ENCODE measurements at regions not wholly inside any gene's neighbourhood (a gene's known extent, or its start where the extent isn't known, plus 50 kb on each side); places are given as distances from the start of the nearest gene placed in this dataset.

DNA sequence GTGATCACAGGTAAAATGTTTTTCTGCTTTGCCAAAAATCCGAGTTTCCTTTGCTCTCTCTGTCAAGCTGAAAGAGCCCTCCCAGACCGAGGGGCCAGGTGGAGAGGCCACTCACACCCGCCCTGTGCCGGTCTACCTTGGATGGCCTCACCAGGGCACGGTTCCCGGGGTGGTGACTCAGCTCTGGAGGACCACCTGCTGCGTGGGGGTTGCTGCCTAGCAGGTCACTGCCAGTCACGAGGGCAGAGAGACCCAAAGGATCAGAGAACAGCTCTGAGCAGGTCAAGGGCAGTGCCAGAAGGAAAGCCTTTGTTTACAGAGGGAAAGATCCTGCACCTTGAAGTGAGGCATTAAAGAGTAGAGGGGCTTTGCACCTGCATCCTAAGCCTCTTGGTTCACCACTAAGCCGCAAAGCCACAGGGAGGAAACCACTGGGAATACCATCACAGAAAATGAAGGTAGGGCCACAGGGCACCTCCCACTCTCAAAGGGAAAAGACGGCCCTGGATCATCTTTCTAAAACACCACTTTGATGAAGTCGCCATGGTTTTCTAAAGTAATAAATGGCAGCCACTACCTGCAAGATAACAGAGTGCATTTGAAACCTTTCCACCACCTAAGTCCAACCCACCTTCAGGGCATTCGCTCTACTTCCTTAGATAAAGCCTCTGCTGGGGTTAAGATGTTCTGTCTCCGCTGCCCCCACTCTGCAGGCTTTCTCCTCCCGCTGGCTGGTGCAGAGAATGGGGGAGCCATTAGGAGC lies 160.3 kb upstream of the KLF14 start:
- peaks cover 81% of the 10 kb centered on the region for H3K4me1 Mint-ChIP-seq (ENCODE audit: low read depth)
- H3K4me3 Mint-ChIP-seq: no peak overlapping the region

DNA sequence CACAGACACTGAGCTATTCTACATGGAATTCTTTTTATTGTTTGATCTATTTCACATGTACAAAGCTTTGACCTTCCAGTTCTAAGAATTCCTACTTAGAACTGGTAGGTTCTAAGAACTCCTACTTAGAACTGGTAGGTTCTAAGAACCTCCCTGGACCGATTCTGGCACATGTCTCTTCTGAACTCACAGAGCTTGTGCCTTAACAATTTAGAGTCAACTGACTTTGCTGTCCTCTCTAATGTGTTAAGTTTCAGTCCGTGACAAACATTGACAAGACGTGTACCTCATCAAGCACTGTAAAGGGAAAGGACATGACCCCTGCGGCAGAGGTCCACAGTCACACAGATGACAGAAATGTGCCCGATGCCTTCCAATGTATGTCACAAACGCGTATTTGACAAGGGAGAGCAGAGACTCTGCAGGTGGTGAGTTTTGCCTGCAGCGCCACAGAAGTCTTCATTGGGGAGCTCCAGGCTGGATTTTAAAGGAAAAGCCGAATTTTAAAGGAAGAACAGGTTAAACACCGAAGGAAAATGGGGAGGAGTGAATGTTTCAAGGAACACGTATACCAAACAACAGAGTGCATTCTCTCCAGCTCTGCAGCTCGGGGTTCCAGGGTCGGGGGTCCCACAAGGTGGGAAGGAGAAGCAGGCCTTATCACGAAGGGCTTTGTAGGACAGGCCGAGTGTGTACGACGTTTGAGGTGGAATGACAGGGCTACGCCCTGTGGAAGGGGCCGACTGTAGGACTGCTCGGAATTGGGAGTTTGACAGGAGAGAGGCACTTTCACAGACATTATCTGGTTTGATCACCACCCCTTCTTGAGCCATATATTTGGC lies 161.1 kb upstream of the KLF14 start:
- Mint-ChIP-seq H3K36me3 (ENCODE audit: low read depth) (peaks cover 91% of the 10 kb centered on the region), H3K4me1 (ENCODE audit: low read depth) (peaks cover 88% of the 10 kb centered on the region), H3K27ac (peak overlapping the region; percentile 98), H3K27me3 (no peaks in the 10 kb centered on the region), H3K9me3 (no peaks in the 10 kb centered on the region), H3K4me3 (peak overlapping the region; percentile 47)

More for the DNA sequence above, 160.3 kb upstream of the KLF14 start:
- no peaks in the 10 kb centered on the region for H3K27me3 Mint-ChIP-seq
- H3K36me3 Mint-ChIP-seq (ENCODE audit: low read depth): peaks cover 84% of the 10 kb centered on the region
- H3K27ac Mint-ChIP-seq: peak overlapping the region; percentile 74
- no peaks in the 10 kb centered on the region for H3K9me3 Mint-ChIP-seq

DNA sequence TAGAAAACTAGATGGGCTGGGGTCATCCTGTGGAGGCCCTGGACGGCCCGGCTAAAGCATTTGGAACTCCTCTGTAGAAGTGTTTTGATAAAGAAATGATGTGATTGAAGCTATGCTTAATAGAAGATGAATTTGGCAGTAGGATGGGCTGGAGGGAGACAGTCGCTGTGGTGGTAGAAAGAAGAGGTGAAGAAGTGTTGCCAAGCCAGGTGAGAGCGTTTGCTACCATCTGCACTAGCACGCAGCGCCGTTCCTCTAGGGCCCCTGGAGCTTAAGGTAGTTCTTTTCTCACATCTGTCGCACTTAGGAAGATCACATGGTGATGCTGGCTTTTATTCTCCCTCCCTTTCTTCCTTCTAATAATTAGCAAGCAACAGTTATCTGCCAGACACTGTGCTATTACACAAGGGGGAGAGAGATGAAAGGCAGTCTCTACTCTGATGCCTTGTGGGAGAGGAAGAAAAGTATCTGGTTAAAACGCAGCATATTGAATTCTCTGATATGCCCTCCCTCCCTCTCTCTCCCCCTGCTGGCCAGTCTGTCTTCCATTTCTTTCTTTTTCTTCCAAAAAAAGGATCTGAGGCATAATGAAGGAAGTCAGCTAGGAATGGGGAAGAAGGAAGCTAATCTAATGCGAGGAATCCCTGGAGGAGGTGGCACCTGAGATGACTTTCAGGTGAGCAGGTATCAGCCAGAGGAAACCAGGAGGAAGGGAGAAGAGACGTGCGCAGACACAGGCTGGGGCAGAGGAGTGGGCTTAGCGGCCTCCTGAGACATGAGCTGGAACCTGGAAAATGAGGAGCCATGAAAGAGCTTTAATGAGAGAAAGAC lies 162.3 kb upstream of the KLF14 start:
- no peaks in the 10 kb centered on the region for H3K9me3 Mint-ChIP-seq
- peak overlapping the region; percentile 98 for H3K27ac Mint-ChIP-seq
- H3K36me3 Mint-ChIP-seq (ENCODE audit: low read depth): peaks cover 91% of the 10 kb centered on the region
- H3K4me3 Mint-ChIP-seq: peak overlapping the region; percentile 72
- H3K27me3 Mint-ChIP-seq: no peaks in the 10 kb centered on the region
- peaks cover 89% of the 10 kb centered on the region for H3K4me1 Mint-ChIP-seq (ENCODE audit: low read depth)

DNA sequence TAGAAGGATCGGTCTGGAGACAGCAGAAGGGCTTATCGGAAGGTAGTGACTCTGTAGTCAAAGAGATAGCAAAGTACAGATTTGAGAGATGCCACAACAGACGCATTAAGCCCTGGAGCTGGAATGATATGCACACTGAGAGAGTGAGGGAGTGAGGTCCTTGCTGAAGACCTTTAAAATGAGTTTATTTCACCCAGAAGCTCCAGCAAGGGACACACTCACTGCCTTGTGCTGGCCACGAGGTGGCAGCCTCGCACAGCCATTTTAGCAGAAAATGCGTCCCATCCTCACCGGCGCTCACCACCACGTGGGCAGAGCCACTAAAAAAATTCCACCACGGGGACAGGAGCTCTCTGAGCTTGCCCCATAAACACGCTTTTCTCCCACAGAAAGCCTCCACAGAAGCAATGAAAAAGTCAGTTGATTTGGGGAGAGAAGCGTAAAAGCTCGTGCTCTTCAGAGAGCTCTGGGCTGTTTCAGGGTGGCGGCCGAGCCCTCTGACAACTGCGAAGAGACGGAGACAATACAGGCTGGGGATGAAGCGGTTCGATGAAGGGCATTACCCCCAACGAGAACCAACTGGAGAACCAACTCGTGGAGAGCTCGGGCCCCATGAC lies 163.0 kb upstream of the KLF14 start:
- H3K27ac Mint-ChIP-seq: peak overlapping the region; percentile 98
- H3K27me3 Mint-ChIP-seq: no peaks in the 10 kb centered on the region
- peak overlapping the region; percentile 72 for H3K4me3 Mint-ChIP-seq
- H3K36me3 Mint-ChIP-seq (ENCODE audit: low read depth): peaks cover 94% of the 10 kb centered on the region
- H3K4me1 Mint-ChIP-seq (ENCODE audit: low read depth): peaks cover 96% of the 10 kb centered on the region
- H3K9me3 Mint-ChIP-seq: no peaks in the 10 kb centered on the region

DNA sequence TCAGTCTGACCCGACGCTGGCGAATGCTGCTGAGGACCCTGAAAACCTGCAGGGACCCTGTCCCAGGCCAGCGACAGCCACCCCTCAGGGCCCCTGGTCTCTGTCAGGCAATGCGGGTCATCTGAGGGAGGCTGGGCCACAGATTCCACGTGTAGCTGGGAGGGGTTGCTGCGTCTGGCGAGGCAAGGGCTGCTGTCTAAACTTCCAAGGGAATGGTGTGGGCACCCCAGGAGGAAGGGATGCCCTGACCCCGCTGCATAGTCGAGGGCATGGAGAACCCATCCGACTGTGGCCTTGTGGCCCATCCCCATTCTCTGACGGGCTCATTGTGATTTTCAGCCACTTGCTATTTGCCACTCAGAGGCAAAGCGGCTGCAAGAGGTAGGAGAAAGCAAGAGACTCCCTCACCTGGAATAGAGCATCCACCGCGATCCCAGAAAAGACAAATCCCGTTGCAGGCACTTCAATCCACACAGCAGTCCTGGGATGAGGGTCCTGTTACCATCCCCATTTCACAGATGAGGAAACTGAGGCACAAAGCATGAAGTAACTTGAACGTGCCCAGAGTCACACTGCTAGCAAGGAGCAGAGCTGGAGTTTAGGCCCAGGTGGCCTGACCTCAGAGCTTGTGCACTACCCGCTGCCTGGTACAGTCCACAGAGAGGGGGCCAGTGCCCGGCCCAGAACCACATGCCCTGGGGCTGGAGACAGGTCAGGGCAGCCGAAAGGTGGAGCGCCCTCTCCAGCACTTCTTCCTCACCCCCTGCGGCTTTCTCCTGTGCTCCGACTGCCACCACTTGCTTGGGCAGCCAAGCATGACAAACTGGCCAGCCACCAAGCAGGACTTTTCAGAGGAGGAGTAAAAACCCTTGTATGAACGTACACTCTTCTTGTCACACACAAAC lies 163.8 kb upstream of the KLF14 start:
- no peaks in the 10 kb centered on the region for H3K27me3 Mint-ChIP-seq
- peak overlapping the region; percentile 72 for H3K4me3 Mint-ChIP-seq
- H3K27ac Mint-ChIP-seq: peak overlapping the region; percentile 98
- peaks cover 99% of the 10 kb centered on the region for H3K4me1 Mint-ChIP-seq (ENCODE audit: low read depth)
- H3K9me3 Mint-ChIP-seq: no peaks in the 10 kb centered on the region
- H3K36me3 Mint-ChIP-seq (ENCODE audit: low read depth): peaks cover 94% of the 10 kb centered on the region

DNA sequence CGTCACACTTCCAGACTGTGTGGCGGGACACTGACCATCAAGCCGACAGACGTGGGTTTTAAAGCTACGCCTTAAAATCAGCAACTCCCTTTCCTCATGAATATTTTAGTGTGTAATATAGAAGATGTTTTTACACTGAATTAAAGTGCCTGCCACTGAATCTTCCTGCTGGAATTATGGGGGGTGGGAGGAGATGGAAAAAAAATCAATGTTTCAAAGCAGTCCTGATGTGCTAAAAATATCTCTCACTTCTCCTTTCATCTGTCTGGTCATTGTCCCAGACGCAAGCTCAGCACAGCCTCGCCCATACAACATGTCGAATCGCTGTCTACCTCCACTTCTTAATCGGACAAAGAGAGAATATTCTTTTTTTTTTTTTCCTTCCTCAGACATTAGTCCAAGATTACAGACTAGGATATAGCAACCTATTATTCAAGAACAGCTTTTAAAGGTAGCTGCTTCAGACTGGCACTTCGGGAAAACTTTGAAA lies 165.1 kb upstream of the KLF14 start:
- Mint-ChIP-seq H3K27me3 (no peaks in the 10 kb centered on the region), H3K9me3 (no peaks in the 10 kb centered on the region), H3K4me1 (ENCODE audit: low read depth) (peaks cover 100% of the 10 kb centered on the region), H3K27ac (peak overlapping the region; percentile 83), H3K36me3 (ENCODE audit: low read depth) (peaks cover 95% of the 10 kb centered on the region), H3K4me3 (peak overlapping the region; percentile 50)

DNA sequence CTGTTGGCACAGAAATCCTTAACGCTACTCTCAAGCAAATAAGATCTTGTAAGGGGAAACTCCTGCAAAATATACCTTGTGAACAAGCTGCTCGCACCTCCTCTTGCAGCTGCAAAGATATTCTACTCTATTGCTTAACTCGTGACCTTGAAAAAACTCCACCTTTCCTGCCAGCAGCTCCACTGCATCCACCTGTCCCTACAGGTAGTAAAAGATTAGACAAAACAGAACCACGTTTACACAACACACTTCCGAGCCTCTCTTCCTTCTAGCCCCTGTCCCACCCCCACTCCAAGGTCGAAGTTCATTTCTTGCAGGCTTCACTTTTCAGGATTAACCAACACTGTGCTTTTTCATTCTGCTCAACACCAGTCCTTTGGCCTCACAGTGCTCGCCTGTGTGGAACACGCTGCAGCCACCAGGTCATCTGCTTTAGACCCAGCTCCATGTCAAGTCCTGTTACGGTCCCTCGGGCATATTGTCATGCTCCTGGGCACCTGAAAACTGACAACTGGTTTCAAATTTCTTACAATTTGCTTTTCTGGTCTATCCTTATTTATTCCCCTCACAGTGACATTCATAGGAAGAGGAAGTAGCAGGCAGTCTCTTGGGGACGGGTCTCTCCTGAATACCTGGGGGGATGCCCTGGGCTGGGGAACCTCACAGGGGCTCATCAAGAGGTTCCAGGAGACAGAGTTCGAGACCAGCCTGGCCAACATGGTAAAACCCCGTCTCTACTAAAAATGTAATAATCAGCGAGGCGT lies 165.8 kb upstream of the KLF14 start:
- H3K27ac Mint-ChIP-seq: peak overlapping the region; percentile 83

DNA sequence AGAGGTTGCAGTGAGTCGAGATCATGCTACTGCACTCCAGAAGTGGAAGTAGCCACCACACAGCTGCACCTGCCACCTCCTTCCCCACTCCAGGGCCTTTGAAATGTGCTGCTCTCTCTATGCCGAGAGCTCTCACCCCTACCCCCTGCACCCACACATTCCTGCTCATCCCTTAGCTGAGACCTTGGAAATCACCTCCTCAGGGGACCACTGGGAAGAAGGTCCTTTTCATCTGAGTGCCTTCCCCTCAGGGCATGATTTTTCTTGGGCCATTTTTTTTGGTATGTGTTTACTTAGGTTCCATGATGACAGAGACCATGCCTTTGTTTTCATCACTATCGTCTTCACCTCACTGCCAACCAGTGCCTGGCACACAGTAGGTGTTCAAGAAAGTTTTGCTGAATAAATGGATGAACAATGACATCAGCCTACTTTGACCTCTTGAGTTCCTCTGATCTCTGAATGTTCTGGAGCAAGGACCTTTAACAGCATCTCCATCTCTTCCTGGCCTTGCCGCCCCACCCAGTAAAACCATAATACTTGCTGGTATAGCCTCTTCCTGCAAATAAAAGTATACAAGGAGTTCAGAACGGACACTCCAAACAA lies 166.6 kb upstream of the KLF14 start:
- H3K4me3 Mint-ChIP-seq: peak overlapping the region; percentile 57
- peaks cover 99% of the 10 kb centered on the region for H3K4me1 Mint-ChIP-seq (ENCODE audit: low read depth)
- peaks cover 94% of the 10 kb centered on the region for H3K36me3 Mint-ChIP-seq (ENCODE audit: low read depth)
- H3K27me3 Mint-ChIP-seq: no peaks in the 10 kb centered on the region
- H3K27ac Mint-ChIP-seq: peak overlapping the region; percentile 83
- no peaks in the 10 kb centered on the region for H3K9me3 Mint-ChIP-seq

More for the DNA sequence above, 165.8 kb upstream of the KLF14 start:
- Mint-ChIP-seq H3K4me1 (ENCODE audit: low read depth) (peaks cover 100% of the 10 kb centered on the region), H3K4me3 (peak overlapping the region; percentile 50), H3K27me3 (no peaks in the 10 kb centered on the region), H3K9me3 (no peaks in the 10 kb centered on the region), H3K36me3 (ENCODE audit: low read depth) (peaks cover 97% of the 10 kb centered on the region)

DNA sequence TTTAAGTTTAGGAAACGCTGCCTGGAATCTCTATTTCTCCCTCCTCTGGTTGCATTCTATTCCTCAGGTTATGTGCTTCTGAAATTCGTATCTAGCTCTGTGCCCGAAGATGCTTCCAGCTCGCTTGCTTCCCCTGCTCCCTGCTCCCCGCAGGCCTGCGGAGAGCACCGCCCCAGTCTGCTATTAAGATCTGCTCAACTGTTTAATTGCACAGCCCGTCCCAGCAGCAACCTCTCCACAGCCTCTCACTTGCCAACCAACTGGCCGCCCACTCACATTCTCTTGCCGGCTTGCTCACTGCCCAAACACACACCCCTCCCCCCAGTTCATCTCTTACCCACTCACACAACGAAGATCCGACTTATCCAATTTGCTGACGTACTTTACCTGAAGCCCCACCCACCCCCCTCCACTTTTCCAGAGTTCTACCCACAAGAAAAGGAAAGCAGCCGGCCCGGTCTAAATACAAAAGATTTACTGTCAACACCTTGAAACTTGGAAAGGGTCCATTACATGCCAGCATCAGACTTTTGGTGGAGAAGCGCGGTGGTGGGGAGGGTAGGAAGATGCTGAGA lies 167.3 kb upstream of the KLF14 start:
- no peaks in the 10 kb centered on the region for H3K27me3 Mint-ChIP-seq
- peaks cover 99% of the 10 kb centered on the region for H3K4me1 Mint-ChIP-seq (ENCODE audit: low read depth)
- H3K36me3 Mint-ChIP-seq (ENCODE audit: low read depth): peaks cover 94% of the 10 kb centered on the region
- H3K9me3 Mint-ChIP-seq: no peaks in the 10 kb centered on the region
- H3K4me3 Mint-ChIP-seq: peak overlapping the region; percentile 57
- H3K27ac Mint-ChIP-seq: peak overlapping the region; percentile 83

DNA sequence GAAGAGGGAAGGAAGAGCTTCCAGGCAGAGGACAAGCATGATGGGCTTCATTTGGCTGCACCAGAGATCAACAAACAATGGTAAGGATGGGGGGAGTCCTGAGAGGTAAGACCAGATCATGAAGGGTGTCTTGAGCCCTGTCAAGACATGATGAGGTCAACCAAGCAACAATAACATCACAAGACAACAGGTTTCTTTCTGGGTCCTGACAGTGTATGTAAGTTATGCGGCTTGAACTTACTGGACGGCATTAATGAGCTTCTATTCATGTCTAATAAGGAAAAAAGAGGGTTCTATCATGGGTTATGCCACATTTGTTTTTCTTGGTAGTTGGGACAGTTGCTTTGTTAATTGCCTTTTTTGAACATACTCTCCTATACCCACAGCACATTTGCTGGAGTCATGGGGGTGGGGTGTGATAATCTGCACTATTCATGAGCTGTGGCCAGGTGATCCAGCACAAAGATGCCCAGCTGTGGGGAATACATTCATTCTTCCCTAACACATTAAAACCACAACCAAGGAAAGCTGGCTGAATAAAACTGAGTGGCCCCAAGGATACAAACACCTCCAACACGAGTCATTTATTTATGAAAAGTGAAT lies 168.8 kb upstream of the KLF14 start:
- Mint-ChIP-seq H3K36me3 (ENCODE audit: low read depth) (peaks cover 96% of the 10 kb centered on the region), H3K4me3 (peak overlapping the region; percentile 15), H3K4me1 (ENCODE audit: low read depth) (peaks cover 98% of the 10 kb centered on the region), H3K9me3 (no peaks in the 10 kb centered on the region), H3K27me3 (no peaks in the 10 kb centered on the region), H3K27ac (peak overlapping the region; percentile 83)

DNA sequence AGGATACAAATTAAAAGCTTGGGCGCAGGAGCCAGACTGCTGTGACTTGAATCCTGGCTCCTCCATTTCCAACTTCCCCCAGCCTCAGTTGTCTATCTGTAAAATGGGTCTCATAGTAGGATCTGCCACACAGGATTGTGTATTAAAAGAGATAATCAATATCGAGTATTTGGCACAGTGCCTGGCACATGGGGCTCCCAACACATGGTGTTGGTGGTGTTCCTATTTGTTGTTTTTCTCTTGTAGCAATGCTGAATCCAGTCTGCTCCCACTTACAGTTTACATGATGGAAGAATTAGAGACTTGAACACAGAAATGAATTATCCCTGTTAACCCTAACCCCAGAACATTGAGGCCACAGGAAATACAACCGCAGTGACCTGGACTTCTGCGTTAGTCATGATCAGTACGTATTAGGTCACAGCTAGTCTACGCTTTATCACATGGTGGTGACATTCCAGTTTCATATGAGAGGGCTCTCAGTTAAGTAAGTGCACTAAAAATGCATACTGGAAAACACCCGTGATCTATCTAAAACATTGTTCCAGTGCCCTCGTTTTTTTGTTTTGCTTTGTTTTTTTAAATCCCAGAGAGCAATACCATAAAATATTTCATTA lies 169.5 kb upstream of the KLF14 start:
- Mint-ChIP-seq H3K27me3 (no peaks in the 10 kb centered on the region), H3K36me3 (ENCODE audit: low read depth) (peaks cover 92% of the 10 kb centered on the region), H3K9me3 (no peaks in the 10 kb centered on the region), H3K27ac (peak overlapping the region; percentile 83), H3K4me1 (ENCODE audit: low read depth) (peaks cover 94% of the 10 kb centered on the region), H3K4me3 (peak overlapping the region; percentile 12)

Data from stimulated activated naive CD8-positive, alpha-beta T cell treated with anti-CD3 and anti-CD28 coated beads, Interleukin-15, Interleukin-2, amounts not matched to agents 100 ng/mL and 50 ng/mL, for 24 hours (primary cell).